ENCODE measurements at regions not wholly inside any gene's neighbourhood (a gene's known extent, or its start where the extent isn't known, plus 50 kb on each side); places are given as distances from the start of the nearest gene placed in this dataset.

- no peaks in the 10 kb centered on the region for H3K27me3 Mint-ChIP-seq (ENCODE audit: low read depth)
These were observed 114.2 kb downstream of the SNX5 start for GRCh38 chr20:17854307-17854903.

GRCh38 chr20:17852323-17852722 is 116.3 kb downstream of the SNX5 start:
- no peaks in the 10 kb centered on the region for H3K36me3 Mint-ChIP-seq (ENCODE audit: low read depth)
- H3K9me3 Mint-ChIP-seq (ENCODE audit: low read depth): peaks cover 5% of the 10 kb centered on the region
- no peak overlapping the region for H3K4me3 Mint-ChIP-seq (ENCODE audit: unreplicated experiment)
- DNase-seq (ENCODE audit: low spot score): no peak
- TF ChIP-seq CTCF (IDR thresholded peaks at IDR 0.05): no peak
- peaks cover 35% of the 10 kb centered on the region for H3K4me1 Mint-ChIP-seq (ENCODE audit: low read depth)
- H3K27me3 Mint-ChIP-seq (ENCODE audit: low read depth): no peaks in the 10 kb centered on the region
- H3K27ac Mint-ChIP-seq (ENCODE audit: unreplicated experiment): no peak overlapping the region

More at GRCh38 chr20:17854307-17854903, 114.2 kb downstream of the SNX5 start:
- Mint-ChIP-seq H3K4me3 (ENCODE audit: unreplicated experiment) (no peak overlapping the region), H3K4me1 (ENCODE audit: low read depth) (peaks cover 25% of the 10 kb centered on the region), H3K9me3 (ENCODE audit: low read depth) (peaks cover 3% of the 10 kb centered on the region), H3K27ac (ENCODE audit: unreplicated experiment) (no peak overlapping the region), H3K36me3 (ENCODE audit: low read depth) (no peaks in the 10 kb centered on the region)
- no peak for DNase-seq (ENCODE audit: low spot score)
- TF ChIP-seq CTCF (IDR thresholded peaks at IDR 0.05): no peak

- H3K27me3 Mint-ChIP-seq (ENCODE audit: low read depth): no peaks in the 10 kb centered on the region
- peak overlapping the region; percentile 97 for H3K27ac Mint-ChIP-seq (ENCODE audit: unreplicated experiment)
- H3K36me3 Mint-ChIP-seq (ENCODE audit: low read depth): no peaks in the 10 kb centered on the region
- H3K4me1 Mint-ChIP-seq (ENCODE audit: low read depth): peaks cover 43% of the 10 kb centered on the region
- TF ChIP-seq CTCF (IDR thresholded peaks at IDR 0.05): no peak
- no peak for DNase-seq (ENCODE audit: low spot score)
- peaks cover 5% of the 10 kb centered on the region for H3K9me3 Mint-ChIP-seq (ENCODE audit: low read depth)
- no peak overlapping the region for H3K4me3 Mint-ChIP-seq (ENCODE audit: unreplicated experiment)
These were observed 117.9 kb downstream of the SNX5 start for GRCh38 chr20:17850684-17851026.

GRCh38 chr20:17849901-17850683 is 118.5 kb downstream of the SNX5 start:
- Mint-ChIP-seq H3K4me1 (ENCODE audit: low read depth) (peaks cover 46% of the 10 kb centered on the region), H3K9me3 (ENCODE audit: low read depth) (peaks cover 5% of the 10 kb centered on the region), H3K36me3 (ENCODE audit: low read depth) (no peaks in the 10 kb centered on the region), H3K27me3 (ENCODE audit: low read depth) (no peaks in the 10 kb centered on the region), H3K4me3 (ENCODE audit: unreplicated experiment) (no peak overlapping the region), H3K27ac (ENCODE audit: unreplicated experiment) (peak overlapping the region; percentile 97)
- no peak for DNase-seq (ENCODE audit: low spot score)
- no peak for TF ChIP-seq CTCF (IDR thresholded peaks at IDR 0.05)

GRCh38 chr20:17849138-17849900 is 119.3 kb downstream of the SNX5 start:
- no peak for TF ChIP-seq CTCF (IDR thresholded peaks at IDR 0.05)
- Mint-ChIP-seq H3K36me3 (ENCODE audit: low read depth) (no peaks in the 10 kb centered on the region), H3K4me3 (ENCODE audit: unreplicated experiment) (no peak overlapping the region), H3K27ac (ENCODE audit: unreplicated experiment) (peak overlapping the region; percentile 97), H3K9me3 (ENCODE audit: low read depth) (peaks cover 5% of the 10 kb centered on the region), H3K4me1 (ENCODE audit: low read depth) (peaks cover 50% of the 10 kb centered on the region), H3K27me3 (ENCODE audit: low read depth) (no peaks in the 10 kb centered on the region)
- DNase-seq (ENCODE audit: low spot score): no peak

Data from chondrocyte (in vitro differentiated cells).